ENCODE measurements at regions not wholly inside any gene's neighbourhood (a gene's known extent, or its start where the extent isn't known, plus 50 kb on each side); places are given as distances from the start of the nearest gene placed in this dataset.

GRCh38 chr2:217301142-217301925, 441.5 kb upstream of the TNP1 start:
- no peak for DNase-seq (ENCODE audit: low spot score)

GRCh38 chr2:217299590-217299989, 439.7 kb upstream of the TNP1 start:
- no peak for DNase-seq (ENCODE audit: low spot score)

GRCh38 chr2:217297096-217297495, 437.2 kb upstream of the TNP1 start:
- DNase-seq (ENCODE audit: low spot score), result no peak

GRCh38 chr2:217294818-217295217, 435.0 kb upstream of the TNP1 start:
- DNase-seq (ENCODE audit: low spot score), result no peak

- no peak for DNase-seq (ENCODE audit: low spot score)
Observed at GRCh38 chr2:217294211-217294610, 434.3 kb upstream of the TNP1 start.

GRCh38 chr2:217293607-217294006, 433.7 kb upstream of the TNP1 start:
- no peak for DNase-seq (ENCODE audit: low spot score)

GRCh38 chr2:217293046-217293445, 433.2 kb upstream of the TNP1 start:
- DNase-seq (ENCODE audit: low spot score), result no peak

- DNase-seq (ENCODE audit: low spot score), result no peak
Observed at GRCh38 chr2:217291259-217291658, 431.4 kb upstream of the TNP1 start.

GRCh38 chr2:217290467-217290866, 430.6 kb upstream of the TNP1 start:
- no peak for DNase-seq (ENCODE audit: low spot score)

- no peak for DNase-seq (ENCODE audit: low spot score)
Observed at GRCh38 chr2:217289907-217290280, 430.0 kb upstream of the TNP1 start.

GRCh38 chr2:217289177-217289906, 429.5 kb upstream of the TNP1 start:
- DNase-seq (ENCODE audit: low spot score), result no peak

- no peak for DNase-seq (ENCODE audit: low spot score)
Observed at GRCh38 chr2:217288472-217289063, 428.7 kb upstream of the TNP1 start.

GRCh38 chr2:217286833-217287232, 427.0 kb upstream of the TNP1 start:
- no peak for DNase-seq (ENCODE audit: low spot score)

- DNase-seq (ENCODE audit: low spot score), result no peak
Observed at GRCh38 chr2:217285926-217286325, 426.1 kb upstream of the TNP1 start.

- no peak for DNase-seq (ENCODE audit: low spot score)
Observed at GRCh38 chr2:217283460-217283859, 423.6 kb upstream of the TNP1 start.

- DNase-seq (ENCODE audit: low spot score), result no peak
Observed at GRCh38 chr2:217282531-217282930, 422.7 kb upstream of the TNP1 start.

- peak; percentile 12 for DNase-seq (ENCODE audit: low spot score)
Observed at GRCh38 chr2:217279556-217279955, 419.7 kb upstream of the TNP1 start.

GRCh38 chr2:217279140-217279539, 419.3 kb upstream of the TNP1 start:
- no peak for DNase-seq (ENCODE audit: low spot score)

GRCh38 chr2:217277646-217278398, 418.0 kb upstream of the TNP1 start:
- DNase-seq (ENCODE audit: low spot score), result peak; percentile 41

- DNase-seq (ENCODE audit: low spot score), result no peak
Observed at GRCh38 chr2:217276433-217276832, 416.6 kb upstream of the TNP1 start.

- DNase-seq (ENCODE audit: low spot score), result no peak
Observed at GRCh38 chr2:217275091-217275490, 415.2 kb upstream of the TNP1 start.

- no peak for DNase-seq (ENCODE audit: low spot score)
Observed at GRCh38 chr2:217274578-217274977, 414.7 kb upstream of the TNP1 start.

All from RKO (cell line).